ENCODE measurements at regions not wholly inside any gene's neighbourhood (a gene's known extent, or its start where the extent isn't known, plus 50 kb on each side); places are given as distances from the start of the nearest gene placed in this dataset.

- DNase-seq (ENCODE audit: low read depth in 2 of 3, low spot score in 2 of 3): no peak
These were observed 95.9 kb upstream of the PPP2R5A start for GRCh38 chr1:212189352-212189738.

- DNase-seq (ENCODE audit: low read depth in 2 of 3, low spot score in 2 of 3): no peak
These were observed 95.0 kb upstream of the PPP2R5A start for GRCh38 chr1:212190169-212190568.

- DNase-seq (ENCODE audit: low read depth in 2 of 3, low spot score in 2 of 3): no peak
These were observed 92.8 kb upstream of the PPP2R5A start for GRCh38 chr1:212192261-212192998.

DNA sequence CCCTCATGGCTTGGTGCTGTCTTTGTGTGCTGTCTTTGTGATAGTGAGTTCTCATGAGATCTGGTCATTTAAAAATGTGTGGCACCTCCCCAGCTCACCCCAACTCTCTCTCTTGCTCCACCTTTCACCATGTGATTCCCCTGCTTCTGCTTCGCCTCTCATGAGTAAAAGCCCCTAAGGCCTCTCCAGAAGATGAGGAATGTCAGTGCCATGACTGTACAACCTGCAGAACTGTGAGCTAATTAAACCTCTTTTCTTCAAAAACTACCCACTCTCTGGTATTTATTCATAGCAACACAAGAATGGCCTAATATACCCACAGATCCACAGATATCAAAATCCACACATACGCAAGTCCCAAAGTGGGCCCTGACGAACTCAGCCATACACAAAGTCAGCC, 88.9 kb upstream of the PPP2R5A start:
- no peak for DNase-seq (ENCODE audit: low read depth in 2 of 3, low spot score in 2 of 3)

GRCh38 chr1:212201461-212201860, 83.7 kb upstream of the PPP2R5A start:
- no peak for DNase-seq (ENCODE audit: low read depth in 2 of 3, low spot score in 2 of 3)

GRCh38 chr1:212203630-212204029, 81.6 kb upstream of the PPP2R5A start:
- DNase-seq (ENCODE audit: low read depth in 2 of 3, low spot score in 2 of 3): no peak

- no peak for DNase-seq (ENCODE audit: low read depth in 2 of 3, low spot score in 2 of 3)
These were observed 80.2 kb upstream of the PPP2R5A start for GRCh38 chr1:212205006-212205405.

GRCh38 chr1:212205843-212206242, 79.4 kb upstream of the PPP2R5A start:
- DNase-seq (ENCODE audit: low read depth in 2 of 3, low spot score in 2 of 3): no peak

- no peak for DNase-seq (ENCODE audit: low read depth in 2 of 3, low spot score in 2 of 3)
These were observed 78.1 kb upstream of the PPP2R5A start for GRCh38 chr1:212207118-212207517.

DNA sequence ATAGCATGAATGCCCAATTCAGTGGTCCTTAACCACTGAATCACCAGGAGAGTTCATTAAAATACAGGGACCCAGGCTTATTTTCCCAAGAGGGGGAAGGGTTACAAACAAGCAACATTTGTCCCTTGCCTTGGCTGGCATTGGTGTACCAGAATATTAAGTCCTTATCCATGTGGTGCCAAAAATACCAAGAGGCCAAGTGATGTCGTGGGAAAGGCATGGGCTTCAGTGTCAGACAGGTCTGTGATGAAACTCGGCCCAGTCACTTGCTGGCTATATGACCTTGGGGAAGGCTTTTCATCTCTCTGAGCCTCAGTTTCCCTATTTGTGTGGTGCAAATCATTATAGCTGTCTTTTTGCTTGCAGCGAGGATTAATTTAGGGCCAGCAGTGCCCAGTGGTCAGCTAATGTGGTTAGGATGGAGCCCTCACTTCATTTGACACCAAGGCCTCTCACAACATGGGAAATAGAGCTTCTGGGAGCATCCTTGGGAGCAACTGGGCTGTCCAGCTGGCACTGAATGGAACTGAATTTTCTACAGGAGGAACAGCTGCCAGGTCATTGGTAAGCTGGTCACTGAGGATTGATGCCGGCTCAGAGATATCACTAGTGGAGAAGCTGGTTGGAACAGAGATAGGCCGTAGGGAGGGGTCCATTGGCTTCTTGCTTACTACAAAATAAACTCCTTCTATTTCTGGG, 77.2 kb upstream of the PPP2R5A start:
- no peak for DNase-seq (ENCODE audit: low read depth in 2 of 3, low spot score in 2 of 3)

DNA sequence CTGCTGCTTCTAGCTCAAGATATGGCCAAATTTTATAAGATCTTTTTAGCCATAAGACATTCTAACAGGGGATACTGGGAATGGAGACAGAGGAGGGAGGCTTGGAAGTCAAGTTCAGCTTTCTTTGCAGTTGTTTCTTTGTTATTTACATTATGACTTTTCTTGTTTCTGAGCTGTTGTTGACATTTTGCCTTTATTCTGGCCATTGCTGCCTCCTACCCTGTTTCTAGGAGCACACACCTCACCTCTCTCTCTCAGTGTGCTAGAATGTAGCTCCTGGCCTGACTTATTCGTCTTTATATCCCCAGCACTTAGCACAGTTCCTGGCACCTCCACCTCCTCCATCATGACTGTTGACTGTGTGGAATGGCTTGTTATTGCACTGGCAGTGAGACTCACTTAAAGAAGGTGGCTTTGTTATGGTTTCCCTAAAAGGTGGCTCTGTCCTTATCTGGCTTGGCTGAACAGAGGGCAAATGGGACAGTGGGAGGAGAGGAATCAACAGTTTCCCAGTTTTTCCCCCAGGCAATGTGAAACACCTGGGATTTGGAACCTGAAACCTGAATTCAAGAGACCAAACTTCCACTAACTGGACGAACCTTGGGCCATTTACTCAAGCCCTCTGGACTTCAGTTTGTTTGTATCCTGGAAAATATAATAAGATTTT, 76.1 kb upstream of the PPP2R5A start:
- DNase-seq (ENCODE audit: low read depth in 2 of 3, low spot score in 2 of 3): no peak

- DNase-seq (ENCODE audit: low read depth in 2 of 3, low spot score in 2 of 3): no peak
These were observed 73.8 kb upstream of the PPP2R5A start for GRCh38 chr1:212211371-212211770.

- no peak for DNase-seq (ENCODE audit: low read depth in 2 of 3, low spot score in 2 of 3)
These were observed 72.9 kb upstream of the PPP2R5A start for GRCh38 chr1:212212343-212212742.

DNA sequence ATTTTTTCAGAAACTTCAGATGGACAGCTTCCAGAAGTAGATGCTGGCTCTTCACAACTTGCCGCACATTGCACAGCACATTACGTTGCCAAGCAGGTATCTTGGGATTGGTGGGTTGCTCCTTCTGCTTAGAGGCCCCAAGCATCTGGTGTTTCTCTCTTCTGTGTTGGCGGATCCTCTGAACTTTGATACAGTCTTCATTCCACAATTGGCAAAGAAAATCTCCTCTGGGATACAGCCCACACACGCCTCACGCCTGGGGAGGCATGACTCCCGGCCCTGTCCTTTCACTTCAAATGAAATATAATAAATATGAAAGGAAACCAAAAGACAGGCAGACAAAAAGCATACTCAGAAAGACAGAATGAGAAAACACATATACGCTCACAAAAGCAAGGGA, 72.3 kb upstream of the PPP2R5A start:
- DNase-seq (ENCODE audit: low read depth in 2 of 3, low spot score in 2 of 3): no peak

GRCh38 chr1:212213784-212214183, 71.4 kb upstream of the PPP2R5A start:
- no peak for DNase-seq (ENCODE audit: low read depth in 2 of 3, low spot score in 2 of 3)

DNA sequence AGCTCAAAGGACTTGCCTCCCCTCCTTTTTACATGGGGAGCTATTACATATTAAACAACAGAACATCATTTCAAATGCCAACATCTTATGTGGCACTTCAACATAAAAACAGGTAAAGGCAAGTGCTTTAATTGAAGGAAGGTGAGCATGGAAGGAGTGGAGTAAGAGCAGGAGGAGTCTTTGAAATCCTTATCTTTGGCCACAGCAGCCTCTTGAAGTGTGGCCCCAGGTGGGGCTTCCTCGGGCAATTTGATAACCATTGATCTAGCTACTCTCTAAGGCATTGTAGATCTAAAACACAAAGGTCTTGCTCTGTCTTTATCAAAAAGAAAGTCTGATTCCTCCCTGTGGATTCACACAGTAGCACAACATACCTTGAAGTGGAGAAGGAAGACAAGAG, 70.9 kb upstream of the PPP2R5A start:
- DNase-seq (ENCODE audit: low read depth in 2 of 3, low spot score in 2 of 3): no peak

- DNase-seq (ENCODE audit: low read depth in 2 of 3, low spot score in 2 of 3): no peak
These were observed 69.3 kb upstream of the PPP2R5A start for GRCh38 chr1:212215910-212216309.

DNA sequence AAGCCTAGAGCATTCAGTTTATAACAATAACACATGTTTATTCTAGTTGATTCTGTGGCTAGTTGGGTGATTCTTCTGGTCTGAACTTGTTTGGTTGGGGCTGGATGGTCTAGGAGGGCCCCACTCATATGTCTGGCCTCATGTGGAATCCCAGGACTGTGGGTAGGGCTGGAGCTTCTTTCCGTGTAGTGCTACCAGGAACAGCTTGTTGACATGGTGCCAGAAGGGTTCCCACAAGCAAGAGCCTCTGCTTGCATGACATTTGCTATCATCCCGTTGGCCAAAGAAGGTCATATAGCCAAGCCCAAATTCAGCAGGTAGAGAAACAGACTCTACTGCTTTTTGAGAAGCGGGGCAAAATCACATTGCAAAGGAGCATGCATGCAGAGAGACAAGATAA, 67.6 kb upstream of the PPP2R5A start:
- no peak for DNase-seq (ENCODE audit: low read depth in 2 of 3, low spot score in 2 of 3)

DNA sequence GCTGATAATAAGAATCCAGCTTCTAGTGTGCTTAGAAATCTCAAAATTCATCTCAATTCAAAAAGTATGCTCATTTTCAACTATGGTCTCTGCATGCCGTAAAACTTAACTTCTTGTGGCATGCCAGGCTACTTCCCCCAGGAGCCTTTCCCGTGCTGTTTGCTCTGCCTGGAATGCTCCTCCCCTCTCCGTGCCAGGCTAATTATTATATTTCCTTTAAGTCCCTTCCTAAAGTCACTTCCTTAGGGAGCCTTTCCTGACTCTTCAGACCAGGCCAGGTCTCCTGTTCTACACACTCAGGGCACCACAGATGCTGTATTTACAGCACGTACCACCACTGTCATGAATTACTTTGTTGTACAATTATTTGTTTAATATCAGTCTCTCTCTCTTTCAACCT, 67.1 kb upstream of the PPP2R5A start:
- no peak for DNase-seq (ENCODE audit: low read depth in 2 of 3, low spot score in 2 of 3)

DNA sequence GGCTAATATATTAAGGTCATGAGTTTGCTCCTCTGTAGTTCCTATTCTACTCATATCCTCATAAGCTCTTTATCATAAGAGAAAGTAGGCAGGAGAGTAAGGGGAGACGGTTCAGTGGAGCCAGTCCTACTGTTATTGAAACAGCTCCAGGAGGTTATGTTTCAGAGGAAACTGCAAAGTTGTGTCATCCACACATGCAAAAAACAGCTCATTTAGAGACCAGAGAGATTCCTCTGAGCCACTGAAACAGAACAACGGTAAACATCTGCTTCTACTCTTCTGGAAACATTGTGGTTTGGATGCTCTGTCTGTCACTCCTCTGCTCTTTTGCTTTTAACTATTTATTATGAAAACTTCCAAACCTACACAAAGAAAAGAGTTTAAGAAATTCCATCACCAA, 66.3 kb upstream of the PPP2R5A start:
- no peak for DNase-seq (ENCODE audit: low read depth in 2 of 3, low spot score in 2 of 3)

DNA sequence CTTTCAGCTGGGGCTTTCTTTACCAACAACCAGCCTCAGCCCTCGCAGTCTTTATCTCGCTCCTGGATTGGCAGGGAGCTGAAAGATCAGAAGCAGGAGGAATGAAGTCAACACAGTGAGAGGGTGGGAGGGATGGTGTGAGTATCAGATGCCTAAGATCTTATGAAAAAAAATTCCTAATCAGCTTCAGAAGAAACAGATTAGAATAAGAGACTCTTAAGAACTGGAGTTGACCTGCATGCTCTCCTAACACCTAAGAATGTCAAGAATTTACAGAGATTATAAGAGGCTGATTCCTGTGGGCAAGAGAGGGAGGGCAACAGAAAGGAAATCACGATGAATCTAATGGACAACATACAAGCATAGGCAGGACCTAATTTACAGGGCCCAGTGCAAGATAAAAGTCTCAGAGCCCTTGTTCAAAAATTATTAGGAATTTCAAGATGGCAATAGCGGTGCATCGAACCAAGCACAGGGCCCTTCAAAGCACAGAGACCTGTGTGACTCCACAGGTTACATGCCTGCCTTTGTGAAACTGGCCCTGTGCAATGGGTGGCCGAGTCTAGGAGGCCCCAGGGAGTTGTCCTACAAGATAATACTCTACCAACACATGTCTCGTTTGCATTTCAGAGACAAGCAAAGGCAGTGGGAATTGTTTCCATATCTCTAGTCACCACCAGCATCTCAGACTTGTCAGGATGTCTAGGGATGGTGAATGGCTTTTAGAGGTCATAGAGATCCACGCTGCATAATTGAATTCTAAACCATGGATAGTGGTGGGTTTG, 65.3 kb upstream of the PPP2R5A start:
- no peak for DNase-seq (ENCODE audit: low read depth in 2 of 3, low spot score in 2 of 3)

All from hematopoietic multipotent progenitor cell (in vitro differentiated cells).